SK-N-SH treated with all-trans-retinoic acid at 6 μM for 48 hours (cell line): ENCODE measurements at regions not wholly inside any gene's neighbourhood (a gene's known extent, or its start where the extent isn't known, plus 50 kb on each side); places are given as distances from the start of the nearest gene placed in this dataset.
A peak's percentile ranks its signal among the peaks of the same experiment; 100 is the strongest.

Experiments
- ATAC-seq: fragments of 200-7000 bp; cut with Tn5 transposase; 3 replicates; pipeline ENCODE4 v1.9.1; 2020; ENCODE audit warnings: mild to moderate bottlenecking, moderate library complexity
- ARNTL ChIP-seq: fragments of 450-650 bp; formaldehyde crosslinking; IDR thresholded peaks from 2 replicates; pipeline ENCODE4 v1.5.0; 2020; ENCODE audit warnings: low read depth, mild to moderate bottlenecking, moderate library complexity, borderline replicate concordance
- BACH2 ChIP-seq: fragments of 250-450 bp; sonication (Bioruptor Pico); IDR thresholded peaks from 2 replicates; pipeline ENCODE4 v1.9.0; 2021; ENCODE audit warnings: mild to moderate bottlenecking, borderline replicate concordance
- CREB5 ChIP-seq: fragments of 250-450 bp; sonication (Bioruptor Pico); IDR thresholded peaks from 2 replicates; pipeline ENCODE4 v1.5.1; 2020; ENCODE audit warnings: low read depth, mild to moderate bottlenecking, moderate library complexity
- CSDC2 ChIP-seq: fragments of 250-450 bp; sonication (Bioruptor Pico); IDR thresholded peaks from 2 replicates; pipeline ENCODE4 v1.5.0; 2020; ENCODE audit warnings: mild to moderate bottlenecking, moderate library complexity
- ESRRG ChIP-seq: fragments of 250-450 bp; sonication (Bioruptor Pico); IDR thresholded peaks from 2 replicates; pipeline ENCODE4 v1.6.1; 2021; ENCODE audit warnings: mild to moderate bottlenecking
- GLIS3 ChIP-seq: fragments of 250-450 bp; sonication (Bioruptor Pico); IDR thresholded peaks from 2 replicates; pipeline ENCODE4 v1.5.0; 2020; ENCODE audit warnings: mild to moderate bottlenecking, moderate library complexity
- ISL1 ChIP-seq: fragments of 250-450 bp; sonication (Bioruptor Pico); IDR thresholded peaks from 2 replicates; pipeline ENCODE4 v2.1.2; 2022; ENCODE audit warnings: mild to moderate bottlenecking, moderate library complexity
- OSR1 ChIP-seq: fragments of 250-450 bp; sonication (Bioruptor Pico); IDR thresholded peaks from 2 replicates; pipeline ENCODE4 v1.8.0; 2022; ENCODE audit warnings: moderate library complexity, mild to moderate bottlenecking, inconsistent platforms
- POU6F1 ChIP-seq: fragments of 250-450 bp; sonication (Bioruptor Pico); IDR thresholded peaks from 2 replicates; pipeline ENCODE4 v1.8.0; 2021; ENCODE audit warnings: low read depth, mild to moderate bottlenecking, moderate library complexity, borderline replicate concordance
- PPARA ChIP-seq: fragments of 250-450 bp; sonication (Bioruptor Pico); IDR thresholded peaks from 2 replicates; pipeline ENCODE4 v1.5.0; 2020; ENCODE audit warnings: mild to moderate bottlenecking, borderline replicate concordance
- SNAI2 ChIP-seq: fragments of 250-450 bp; sonication (Bioruptor Pico); IDR thresholded peaks from 2 replicates; pipeline ENCODE4 v1.5.0; 2020; ENCODE audit warnings: mild to moderate bottlenecking, moderate library complexity
- TCF4 ChIP-seq: fragments of 250-450 bp; sonication (Bioruptor Pico); IDR thresholded peaks from 2 replicates; pipeline ENCODE4 v1.8.0; 2021; ENCODE audit warnings: mild to moderate bottlenecking, moderate library complexity, borderline replicate concordance
- TOX ChIP-seq: fragments of 250-450 bp; sonication (Bioruptor Pico); IDR thresholded peaks from 2 replicates; pipeline ENCODE4 v1.8.0; 2021; ENCODE audit warnings: mild to moderate bottlenecking, moderate library complexity, borderline replicate concordance
- ZFP3 ChIP-seq: fragments of 250-450 bp; sonication (Bioruptor Pico); IDR thresholded peaks from 2 replicates; pipeline ENCODE4 v1.5.0; 2020; ENCODE audit warnings: mild to moderate bottlenecking, moderate library complexity
- ZFP30 ChIP-seq: fragments of 450-650 bp; formaldehyde crosslinking; IDR thresholded peaks from 2 replicates; pipeline ENCODE4 v1.5.0; 2022; ENCODE audit warnings: mild to moderate bottlenecking, moderate library complexity
- ZNF565 ChIP-seq: fragments of 450-650 bp; formaldehyde crosslinking; conservative IDR thresholded peaks from 2 replicates; pipeline ENCODE4 v1.5.0; 2020; ENCODE audit warnings: low read depth, mild to moderate bottlenecking, moderate library complexity
- ZNF70 ChIP-seq: fragments of 450-650 bp; formaldehyde crosslinking; IDR thresholded peaks from 2 replicates; pipeline ENCODE4 v1.5.0; 2020; ENCODE audit warnings: mild to moderate bottlenecking, moderate library complexity
- ZNF8 ChIP-seq: fragments of 450-650 bp; formaldehyde crosslinking; IDR thresholded peaks from 2 replicates; pipeline ENCODE4 v1.5.0; 2020; ENCODE audit warnings: mild to moderate bottlenecking, moderate library complexity
- TF ChIP-seq, protein P1 (sequence below): fragments of 250-450 bp; sonication (Bioruptor Pico); IDR thresholded peaks from 2 replicates; pipeline ENCODE4 v1.5.0; 2020; ENCODE audit warnings: mild to moderate bottlenecking, moderate library complexity
- TF ChIP-seq, protein P2 (sequence below): fragments of 250-450 bp; sonication (Bioruptor Pico); IDR thresholded peaks from 2 replicates; pipeline ENCODE4 v1.5.1; 2021; ENCODE audit warnings: mild to moderate bottlenecking, moderate library complexity

DNA sequence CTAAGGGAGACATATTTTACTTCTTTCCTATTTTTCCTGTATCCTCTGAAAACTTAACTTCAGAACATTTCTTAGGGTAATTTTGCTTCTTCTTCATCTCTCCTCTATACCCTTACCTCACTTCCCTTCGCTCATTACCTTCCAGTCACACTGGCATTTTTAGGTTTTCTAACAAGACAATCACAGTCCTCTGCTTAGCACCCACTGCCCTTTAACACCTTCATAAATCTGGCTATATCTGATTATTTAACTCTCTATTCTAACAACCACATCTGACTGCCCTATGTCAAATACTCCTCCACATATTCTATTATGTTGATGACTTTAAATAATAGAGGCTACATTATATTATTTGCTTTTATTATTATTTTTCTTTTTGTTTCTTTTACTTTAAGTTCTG lies 1058.0 kb upstream of the CNTN5 start:
- TF ChIP-seq ZFP3: no peak
- TF ChIP-seq ESRRG (CRISPR knock-in tag): no peak
- TF ChIP-seq, protein P1, sequence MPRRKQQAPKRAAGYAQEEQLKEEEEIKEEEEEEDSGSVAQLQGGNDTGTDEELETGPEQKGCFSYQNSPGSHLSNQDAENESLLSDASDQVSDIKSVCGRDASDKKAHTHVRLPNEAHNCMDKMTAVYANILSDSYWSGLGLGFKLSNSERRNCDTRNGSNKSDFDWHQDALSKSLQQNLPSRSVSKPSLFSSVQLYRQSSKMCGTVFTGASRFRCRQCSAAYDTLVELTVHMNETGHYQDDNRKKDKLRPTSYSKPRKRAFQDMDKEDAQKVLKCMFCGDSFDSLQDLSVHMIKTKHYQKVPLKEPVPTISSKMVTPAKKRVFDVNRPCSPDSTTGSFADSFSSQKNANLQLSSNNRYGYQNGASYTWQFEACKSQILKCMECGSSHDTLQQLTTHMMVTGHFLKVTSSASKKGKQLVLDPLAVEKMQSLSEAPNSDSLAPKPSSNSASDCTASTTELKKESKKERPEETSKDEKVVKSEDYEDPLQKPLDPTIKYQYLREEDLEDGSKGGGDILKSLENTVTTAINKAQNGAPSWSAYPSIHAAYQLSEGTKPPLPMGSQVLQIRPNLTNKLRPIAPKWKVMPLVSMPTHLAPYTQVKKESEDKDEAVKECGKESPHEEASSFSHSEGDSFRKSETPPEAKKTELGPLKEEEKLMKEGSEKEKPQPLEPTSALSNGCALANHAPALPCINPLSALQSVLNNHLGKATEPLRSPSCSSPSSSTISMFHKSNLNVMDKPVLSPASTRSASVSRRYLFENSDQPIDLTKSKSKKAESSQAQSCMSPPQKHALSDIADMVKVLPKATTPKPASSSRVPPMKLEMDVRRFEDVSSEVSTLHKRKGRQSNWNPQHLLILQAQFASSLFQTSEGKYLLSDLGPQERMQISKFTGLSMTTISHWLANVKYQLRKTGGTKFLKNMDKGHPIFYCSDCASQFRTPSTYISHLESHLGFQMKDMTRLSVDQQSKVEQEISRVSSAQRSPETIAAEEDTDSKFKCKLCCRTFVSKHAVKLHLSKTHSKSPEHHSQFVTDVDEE (CRISPR knock-in tag): no peak
- no peak for TF ChIP-seq CREB5 (CRISPR knock-in tag)
- TF ChIP-seq ZNF8 (CRISPR knock-in tag): no peak
- TF ChIP-seq SNAI2 (CRISPR knock-in tag): no peak
- TF ChIP-seq CSDC2: no peak
- TF ChIP-seq, protein P2, sequence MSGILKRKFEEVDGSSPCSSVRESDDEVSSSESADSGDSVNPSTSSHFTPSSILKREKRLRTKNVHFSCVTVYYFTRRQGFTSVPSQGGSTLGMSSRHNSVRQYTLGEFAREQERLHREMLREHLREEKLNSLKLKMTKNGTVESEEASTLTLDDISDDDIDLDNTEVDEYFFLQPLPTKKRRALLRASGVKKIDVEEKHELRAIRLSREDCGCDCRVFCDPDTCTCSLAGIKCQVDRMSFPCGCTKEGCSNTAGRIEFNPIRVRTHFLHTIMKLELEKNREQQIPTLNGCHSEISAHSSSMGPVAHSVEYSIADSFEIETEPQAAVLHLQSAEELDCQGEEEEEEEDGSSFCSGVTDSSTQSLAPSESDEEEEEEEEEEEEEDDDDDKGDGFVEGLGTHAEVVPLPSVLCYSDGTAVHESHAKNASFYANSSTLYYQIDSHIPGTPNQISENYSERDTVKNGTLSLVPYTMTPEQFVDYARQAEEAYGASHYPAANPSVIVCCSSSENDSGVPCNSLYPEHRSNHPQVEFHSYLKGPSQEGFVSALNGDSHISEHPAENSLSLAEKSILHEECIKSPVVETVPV: no peak
- no peak for TF ChIP-seq BACH2
- TF ChIP-seq ARNTL (CRISPR knock-in tag): no peak
- no peak for ATAC-seq

GRCh38 chr11:97963528-97964331 lies 1057.0 kb upstream of the CNTN5 start:
- peak; percentile 23; the same call in 2 of the 3 replicates for ATAC-seq
- TF ChIP-seq BACH2: no peak
- TF ChIP-seq CREB5 (CRISPR knock-in tag): no peak
- no peak for TF ChIP-seq ISL1
- TF ChIP-seq OSR1 (CRISPR knock-in tag): no peak
- no peak for TF ChIP-seq ZFP3
- no peak for TF ChIP-seq ZNF70 (CRISPR knock-in tag)
- no peak for TF ChIP-seq ZNF565 (CRISPR knock-in tag)
- TF ChIP-seq ZFP30 (CRISPR knock-in tag): no peak
- no peak for TF ChIP-seq POU6F1 (CRISPR knock-in tag)
- no peak for TF ChIP-seq ZNF8 (CRISPR knock-in tag)
- no peak for TF ChIP-seq ARNTL (CRISPR knock-in tag)
- TF ChIP-seq ESRRG (CRISPR knock-in tag): no peak
- no peak for TF ChIP-seq GLIS3 (CRISPR knock-in tag)
- no peak for TF ChIP-seq CSDC2
- TF ChIP-seq PPARA: no peak
- TF ChIP-seq TCF4 (CRISPR knock-in tag): no peak
- TF ChIP-seq SNAI2 (CRISPR knock-in tag): no peak
- TF ChIP-seq, protein P2: no peak
- TF ChIP-seq, protein P1 (CRISPR knock-in tag): no peak
- no peak for TF ChIP-seq TOX (CRISPR knock-in tag)
- TF ChIP-seq, all 23 proteins: peak for 0
